NCI-H2171 (cell line): ENCODE measurements at regions not wholly inside any gene's neighbourhood (a gene's known extent, or its start where the extent isn't known, plus 50 kb on each side); places are given as distances from the start of the nearest gene placed in this dataset.

Experiments
- DNase-seq: peaks from one replicate; lab custom pipeline; 2025; lab: John Stamatoyannopoulos, UW

GRCh38 chr10:92792661-92793060 lies 55.7 kb upstream of the EXOC6 start:
- DNase-seq: no peak
